ENCODE measurements at regions not wholly inside any gene's neighbourhood (a gene's known extent, or its start where the extent isn't known, plus 50 kb on each side); places are given as distances from the start of the nearest gene placed in this dataset.

DNA sequence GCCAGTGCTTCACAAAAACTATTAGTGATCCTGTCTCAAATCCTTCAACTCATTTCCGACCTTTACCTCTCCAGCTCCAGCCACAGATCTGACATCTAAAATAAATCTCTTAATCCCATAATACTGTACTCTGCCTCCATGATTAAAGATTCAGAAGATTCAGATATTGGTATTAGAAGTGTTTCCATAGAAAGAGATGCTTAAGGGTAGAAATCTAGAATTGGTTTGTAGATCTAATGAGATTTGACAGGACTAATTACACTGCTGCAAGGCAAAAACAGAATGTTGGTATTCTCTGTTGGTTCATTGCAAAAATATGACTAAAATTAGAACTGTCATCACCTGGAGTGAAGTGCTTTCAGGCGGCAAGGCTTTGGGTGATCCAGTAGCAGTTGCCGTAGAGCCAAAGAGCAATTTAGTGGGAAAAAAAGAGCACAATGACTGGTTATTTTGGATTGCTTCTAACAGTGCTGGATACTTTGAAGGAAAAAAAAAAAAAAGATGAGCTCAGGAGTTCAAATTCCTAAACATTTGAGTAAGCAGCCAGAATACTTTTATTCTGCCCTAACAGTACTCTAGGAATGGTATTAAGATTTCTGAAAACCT, 940.1 kb upstream of the SORCS1 start:
- DNase-seq (ENCODE audit: low spot score) = no peak

DNA sequence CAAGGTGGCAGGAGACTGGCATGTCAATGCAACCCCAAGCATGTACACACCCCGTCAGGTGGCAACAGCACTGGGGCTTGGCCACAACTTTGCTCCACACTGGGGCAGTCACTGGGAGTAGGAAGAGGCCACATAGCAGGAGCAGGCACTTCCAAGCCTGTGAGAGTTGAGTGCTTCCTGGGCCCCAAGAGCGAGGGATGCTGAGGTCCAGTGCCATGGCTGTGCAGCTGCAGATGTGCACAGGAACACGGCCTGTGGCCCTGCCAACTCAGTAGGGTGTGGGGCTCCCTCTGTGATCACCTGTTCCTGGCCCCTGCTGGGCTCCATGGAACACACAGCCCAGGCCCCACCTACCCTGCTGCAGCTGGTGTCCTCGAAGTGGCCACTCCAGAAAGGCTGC, 932.8 kb upstream of the SORCS1 start:
- DNase-seq (ENCODE audit: low spot score) = no peak

DNA sequence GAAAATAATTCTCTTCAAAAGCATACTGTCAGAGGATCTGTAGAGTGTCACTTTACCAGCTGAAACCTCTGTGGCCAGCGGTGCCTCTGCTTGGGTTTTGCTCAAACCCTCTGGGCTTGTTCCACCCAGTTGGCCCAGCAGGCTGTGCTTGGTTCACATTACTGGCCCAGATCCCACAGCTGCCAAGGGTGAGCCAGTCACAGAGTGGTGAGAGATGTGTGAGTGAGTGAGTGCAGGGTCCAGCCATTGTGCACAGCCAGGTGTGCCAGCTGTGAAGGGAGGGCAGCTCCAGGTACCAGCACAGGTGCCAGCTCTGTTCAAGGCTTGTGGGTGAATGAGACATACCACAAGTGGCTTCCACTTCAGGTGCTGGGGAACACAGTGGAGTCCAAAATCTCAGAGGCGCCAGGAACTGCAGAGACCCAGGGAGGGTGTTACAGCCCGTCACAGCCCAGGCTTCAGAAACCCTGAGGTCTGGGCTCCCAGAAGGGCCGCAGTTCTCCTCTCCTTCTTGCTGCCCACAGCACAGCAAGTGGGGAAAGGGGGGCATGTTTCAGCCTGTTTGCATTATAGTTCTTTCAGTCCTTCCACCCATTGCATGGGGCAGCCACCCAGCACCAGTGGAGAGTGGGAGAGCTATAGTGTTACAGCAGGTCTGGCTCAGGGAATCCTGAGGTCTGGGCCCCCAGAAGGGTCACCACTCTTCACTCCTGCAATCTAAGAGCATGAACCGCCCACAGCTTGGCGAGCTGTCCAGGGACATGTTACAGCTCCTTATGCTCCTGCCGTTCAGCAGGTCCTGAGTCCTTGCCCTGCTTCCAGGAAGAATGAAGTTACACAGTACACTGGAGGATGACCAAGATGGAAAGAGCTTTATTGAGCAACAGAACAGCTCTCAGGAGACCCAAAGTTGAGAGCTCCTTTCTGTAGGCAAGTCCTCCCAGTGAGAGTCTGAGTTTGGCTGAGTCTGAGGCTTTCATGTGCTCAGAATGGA, 931.7 kb upstream of the SORCS1 start:
- DNase-seq (ENCODE audit: low spot score) = no peak

DNA sequence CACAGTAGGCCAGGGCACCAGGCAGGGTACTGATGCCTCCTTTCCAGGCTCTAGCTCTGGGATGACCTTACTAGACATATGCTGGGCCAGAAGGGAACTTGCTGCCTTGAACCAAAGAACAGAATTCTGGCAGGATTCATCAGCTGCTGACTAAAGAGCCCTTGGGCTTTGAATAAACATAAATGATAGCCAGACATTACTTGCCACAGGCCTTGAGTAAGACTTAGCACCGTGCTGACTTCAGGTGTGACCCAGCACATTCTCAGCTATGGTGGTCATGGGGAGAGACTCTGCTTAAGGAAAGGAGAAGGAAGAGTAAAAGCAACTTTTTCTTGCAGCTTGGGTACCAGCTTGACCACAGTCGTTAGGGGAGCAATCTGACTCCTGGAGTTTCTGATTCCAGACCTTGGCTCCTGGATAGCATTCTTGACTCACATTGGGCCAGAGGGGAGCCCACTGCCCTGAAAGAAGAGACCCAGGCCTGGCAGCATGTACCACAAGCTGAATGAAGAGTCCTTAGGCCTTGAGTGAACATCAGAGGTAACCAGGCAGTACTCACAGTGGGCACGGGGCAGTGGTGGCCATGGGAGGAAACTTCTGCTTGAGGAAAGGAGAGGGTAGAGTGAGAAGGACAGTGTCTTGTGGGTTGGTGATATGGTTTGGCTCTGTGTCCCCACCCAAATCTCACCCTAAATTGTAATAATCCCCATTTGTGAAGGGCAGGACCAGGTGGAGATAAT, 926.1 kb upstream of the SORCS1 start:
- DNase-seq (ENCODE audit: low spot score) = no peak

DNA sequence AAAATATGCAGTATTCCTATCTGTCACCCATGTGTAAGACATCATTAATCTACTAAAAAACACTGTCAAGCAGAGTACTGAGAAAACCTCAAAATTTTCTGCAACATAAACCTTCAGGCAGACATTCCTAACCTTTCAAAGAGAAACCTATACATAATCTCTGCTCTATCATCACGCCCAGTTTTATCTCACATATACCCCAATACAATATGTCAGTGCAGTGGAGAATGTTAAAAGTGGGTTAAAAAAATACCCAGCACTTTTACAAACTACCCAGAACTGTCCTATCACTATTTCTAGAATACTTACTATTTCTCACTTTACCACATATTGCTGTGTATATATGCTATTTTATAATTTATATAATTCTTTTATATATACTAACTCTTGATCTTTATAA, 922.0 kb upstream of the SORCS1 start:
- DNase-seq (ENCODE audit: low spot score) = no peak

DNA sequence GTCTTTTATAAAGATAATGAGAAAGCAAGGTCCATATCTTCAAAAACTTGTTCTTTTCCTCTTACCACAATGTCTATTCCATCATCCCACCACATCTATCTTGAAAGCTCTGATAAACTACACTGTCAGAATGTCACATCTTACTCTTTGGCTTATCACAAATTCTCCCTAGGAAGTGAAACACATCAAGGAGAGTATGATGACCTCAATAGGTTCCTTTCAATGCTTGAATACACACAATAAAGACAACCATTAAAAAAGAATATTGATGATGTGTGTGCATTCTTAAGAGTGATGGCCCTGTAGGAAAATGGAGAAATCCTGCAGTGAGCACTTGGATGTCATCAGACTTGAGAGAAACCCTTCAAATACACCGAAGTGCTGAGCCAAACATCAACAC, 918.1 kb upstream of the SORCS1 start:
- no peak for DNase-seq (ENCODE audit: low spot score)

DNA sequence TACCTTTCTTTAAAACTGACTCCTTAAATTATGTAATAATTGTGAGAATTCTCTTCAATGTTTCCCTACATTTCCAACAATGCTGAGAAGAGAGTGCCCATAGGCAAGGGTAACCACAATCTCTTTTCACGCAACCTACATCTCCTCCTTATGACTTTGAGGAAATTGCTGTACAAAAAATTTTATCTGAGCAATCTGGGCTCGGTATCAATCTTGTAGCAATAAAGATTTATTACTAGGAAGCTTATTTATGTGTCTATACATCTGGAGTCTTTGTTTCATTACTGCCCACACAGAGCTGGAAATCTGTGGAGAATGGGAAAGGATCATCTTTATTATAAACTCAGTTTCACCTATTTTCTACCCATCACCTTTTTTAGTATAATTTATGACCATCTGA, 913.8 kb upstream of the SORCS1 start:
- no peak for DNase-seq (ENCODE audit: low spot score)

DNA sequence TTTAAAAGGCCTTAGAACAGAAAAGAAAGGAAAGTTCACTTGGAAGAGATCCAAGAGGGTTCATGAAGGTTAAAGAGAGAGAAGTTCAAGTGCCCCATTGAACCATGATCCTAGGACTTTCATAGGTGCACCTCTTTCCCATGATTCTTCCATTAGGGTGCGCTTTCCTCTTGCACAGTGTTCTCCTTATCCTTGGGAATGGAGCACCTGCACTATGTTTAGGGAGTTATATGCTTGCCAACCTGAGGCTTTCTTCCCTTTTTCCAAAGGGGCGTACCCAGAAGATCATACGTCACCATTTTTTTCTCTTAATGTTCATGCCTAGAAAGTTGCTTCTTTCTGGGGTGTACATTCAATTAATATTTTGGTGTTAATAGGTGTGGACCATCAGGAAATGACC, 908.0 kb upstream of the SORCS1 start:
- no peak for DNase-seq (ENCODE audit: low spot score)

DNA sequence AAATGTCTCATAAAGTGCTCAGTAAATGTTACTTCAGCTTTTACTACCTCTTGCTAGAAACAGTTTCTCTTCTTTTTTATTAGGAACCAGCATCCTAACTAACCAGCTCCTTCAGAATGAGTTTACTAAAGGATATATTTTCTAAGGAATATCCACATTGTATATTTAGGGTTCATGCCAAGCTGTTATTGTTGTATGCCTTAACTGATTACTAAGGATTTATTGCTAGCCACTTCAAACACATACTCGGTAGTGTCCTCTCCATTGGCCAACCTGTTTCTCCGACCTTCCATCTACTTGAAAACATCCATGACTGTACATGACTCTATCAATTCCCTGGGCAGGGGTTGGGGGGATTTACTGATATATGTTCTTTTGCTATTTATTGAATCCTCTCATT, 906.3 kb upstream of the SORCS1 start:
- DNase-seq (ENCODE audit: low spot score) = no peak

DNA sequence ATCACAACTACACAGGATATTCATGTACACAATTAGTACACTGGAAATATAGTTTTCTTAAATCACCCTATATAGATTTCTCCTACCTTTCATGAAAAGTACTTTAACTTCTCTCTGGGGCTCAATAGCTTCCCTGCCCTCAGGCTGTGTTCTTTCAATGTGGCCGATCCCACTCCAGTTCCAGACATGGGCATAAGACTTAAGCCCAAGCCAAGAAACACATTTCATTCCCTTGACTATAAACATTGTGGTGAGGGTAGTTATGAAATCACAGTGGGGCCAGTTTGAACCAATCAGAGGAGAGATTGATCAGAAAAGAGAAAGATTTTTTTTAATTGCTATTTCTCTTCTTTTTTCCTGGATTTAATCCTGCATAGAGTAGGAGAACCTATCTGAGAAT, 904.6 kb upstream of the SORCS1 start:
- DNase-seq (ENCODE audit: low spot score) = no peak

DNA sequence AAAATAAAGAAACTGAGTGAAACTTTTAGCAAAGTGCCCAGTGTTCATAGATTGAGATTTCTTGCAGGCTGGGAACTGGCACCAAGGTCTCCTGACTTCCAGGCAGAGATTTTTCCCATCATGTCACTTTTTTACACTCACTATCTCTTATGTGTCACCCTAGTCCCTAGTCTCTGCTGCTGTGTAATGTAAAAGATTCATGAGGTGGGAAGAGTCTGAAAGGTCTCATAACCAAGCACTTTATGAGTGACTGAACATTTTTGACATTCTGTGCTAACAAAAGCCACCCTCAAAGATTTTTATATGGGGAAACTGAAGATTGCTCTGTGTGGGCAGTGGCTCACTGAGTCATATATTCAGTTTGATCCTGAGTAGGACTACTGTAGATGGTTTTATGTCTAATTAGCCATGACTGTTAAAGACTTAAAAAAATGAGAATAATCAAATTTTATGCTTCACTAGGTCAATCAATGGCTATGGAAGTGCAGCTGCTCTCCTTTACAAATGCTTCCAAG, 900.3 kb upstream of the SORCS1 start:
- DNase-seq (ENCODE audit: low spot score) = no peak

DNA sequence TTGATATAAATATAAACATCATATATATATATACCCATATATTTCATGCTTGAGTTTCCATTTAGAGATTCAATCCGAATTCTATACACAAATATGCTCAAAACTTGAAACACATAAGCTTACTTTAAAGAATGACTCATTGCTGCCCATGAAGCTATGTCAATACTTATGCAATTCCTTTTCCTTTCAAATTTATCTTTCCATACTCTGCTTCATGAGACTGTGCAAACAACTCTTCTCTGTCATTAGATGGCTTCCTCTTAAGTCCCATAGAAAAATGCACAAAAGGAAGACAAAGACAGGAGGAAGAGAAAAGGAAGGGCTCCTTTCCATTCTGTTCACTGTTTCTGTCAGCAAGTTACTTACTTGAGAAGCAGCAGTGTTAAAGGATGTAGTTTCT, 895.7 kb upstream of the SORCS1 start:
- DNase-seq (ENCODE audit: low spot score) = no peak

DNA sequence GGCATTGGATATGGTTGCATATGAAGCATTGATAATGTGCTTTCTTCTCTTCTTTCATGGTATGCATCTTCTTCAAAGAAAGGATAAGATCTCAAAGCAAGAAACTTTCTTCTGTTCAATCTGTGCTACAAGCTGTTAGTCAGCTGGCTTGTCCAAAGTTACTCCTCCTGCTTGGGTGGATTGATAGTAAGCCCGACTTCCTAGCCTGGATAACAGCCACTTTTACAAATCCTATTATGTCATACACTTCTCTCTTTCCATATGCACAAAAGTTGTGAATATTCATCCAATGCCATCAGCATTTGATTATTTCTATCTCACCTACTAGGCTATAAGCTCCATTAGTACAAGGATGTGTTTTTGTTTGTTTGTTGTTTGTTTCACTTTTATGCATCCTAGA, 891.0 kb upstream of the SORCS1 start:
- no peak for DNase-seq (ENCODE audit: low spot score)

DNA sequence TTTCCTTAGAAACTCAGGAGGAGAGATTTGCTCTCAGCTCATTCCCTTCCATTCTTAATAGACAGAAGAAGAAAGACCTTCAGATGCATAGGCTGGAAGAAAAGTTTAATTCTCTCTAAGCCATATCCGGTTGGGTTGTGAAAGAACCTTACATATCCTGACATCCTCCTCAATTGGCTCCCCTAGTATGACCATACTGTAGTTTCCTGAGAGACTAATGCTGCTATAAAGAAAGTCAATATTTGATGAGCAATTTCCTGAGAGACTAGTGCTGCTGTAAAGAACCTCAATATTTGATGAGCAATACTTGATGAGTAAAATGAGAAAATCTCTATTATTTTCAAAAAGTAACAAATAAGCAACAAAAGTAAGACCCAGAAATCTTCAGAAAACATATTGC, 888.5 kb upstream of the SORCS1 start:
- no peak for DNase-seq (ENCODE audit: low spot score)

DNA sequence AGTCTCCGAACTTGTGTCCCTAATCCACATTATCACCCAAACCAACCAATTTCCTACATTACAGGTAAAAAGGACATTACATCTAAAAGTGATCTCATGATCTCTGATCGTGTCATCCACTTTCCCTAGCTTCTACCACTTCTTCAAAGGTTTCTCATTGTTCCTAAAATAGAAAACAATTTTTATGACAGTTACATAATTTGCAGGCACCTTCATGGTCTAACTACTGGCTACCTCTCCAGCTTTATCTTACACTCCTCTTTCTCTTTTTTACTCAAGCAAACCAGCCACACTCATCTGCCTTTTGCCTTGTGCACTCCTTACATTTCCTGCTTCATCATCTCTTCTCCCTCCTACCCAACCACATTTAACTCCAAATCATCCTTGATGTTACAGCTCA, 886.7 kb upstream of the SORCS1 start:
- DNase-seq (ENCODE audit: low spot score) = no peak

DNA sequence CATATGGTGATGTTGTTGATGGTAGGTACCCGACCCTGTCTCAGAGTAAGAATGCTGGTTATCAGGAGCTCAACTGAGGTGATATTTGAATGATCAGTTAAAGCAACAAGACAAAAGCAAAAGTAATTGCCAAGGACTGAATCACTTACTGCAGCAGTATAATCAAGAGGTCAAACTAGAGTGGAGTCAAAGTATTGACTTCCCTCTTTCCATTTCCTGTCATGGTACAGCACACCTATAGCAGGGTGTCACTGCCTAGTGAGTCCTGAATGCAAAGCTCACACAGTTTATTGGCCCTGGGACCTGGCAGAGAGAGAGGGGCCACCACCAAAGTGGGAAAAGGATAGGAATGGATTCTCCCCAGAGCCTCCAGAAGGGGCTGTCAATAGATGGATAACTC, 886.1 kb upstream of the SORCS1 start:
- no peak for DNase-seq (ENCODE audit: low spot score)

DNA sequence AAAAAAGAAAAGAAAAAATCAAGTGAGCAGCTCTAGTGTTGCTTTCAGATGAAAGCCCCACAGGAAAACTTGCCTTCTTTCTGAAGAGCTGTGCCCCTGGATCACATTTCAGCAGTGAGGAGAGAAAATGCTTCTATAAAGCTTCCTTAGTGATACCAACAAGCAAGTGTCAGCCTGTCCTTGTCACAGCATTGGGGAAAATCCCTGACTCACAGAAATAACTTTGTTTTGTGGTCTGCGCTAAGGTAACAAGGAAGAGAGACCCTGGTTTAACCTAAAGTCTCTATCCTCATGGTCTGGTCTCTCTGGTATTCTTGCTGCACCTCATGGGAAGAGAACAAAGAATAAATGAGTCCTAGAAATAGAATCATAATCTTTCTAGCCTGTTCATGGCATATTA, 885.2 kb upstream of the SORCS1 start:
- no peak for DNase-seq (ENCODE audit: low spot score)

DNA sequence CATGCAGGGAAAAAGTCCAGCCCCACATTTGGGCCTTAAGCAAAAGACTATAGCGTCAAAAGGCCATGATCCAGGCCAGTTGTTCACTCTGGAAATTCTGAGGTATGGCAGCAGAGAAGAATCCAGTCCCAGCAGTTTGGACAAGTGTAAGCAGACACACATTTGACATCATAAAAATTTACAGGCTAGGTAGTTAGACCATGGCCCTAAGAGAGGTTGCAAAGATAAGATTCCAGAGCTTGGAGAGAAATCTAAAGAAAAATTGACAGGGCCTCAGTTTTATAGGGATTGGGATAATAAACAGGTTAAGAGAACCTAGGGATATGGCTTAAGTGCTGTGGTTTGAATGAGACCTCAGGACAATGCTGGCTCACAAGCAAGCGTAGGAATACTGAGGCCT, 884.4 kb upstream of the SORCS1 start:
- DNase-seq (ENCODE audit: low spot score) = no peak

DNA sequence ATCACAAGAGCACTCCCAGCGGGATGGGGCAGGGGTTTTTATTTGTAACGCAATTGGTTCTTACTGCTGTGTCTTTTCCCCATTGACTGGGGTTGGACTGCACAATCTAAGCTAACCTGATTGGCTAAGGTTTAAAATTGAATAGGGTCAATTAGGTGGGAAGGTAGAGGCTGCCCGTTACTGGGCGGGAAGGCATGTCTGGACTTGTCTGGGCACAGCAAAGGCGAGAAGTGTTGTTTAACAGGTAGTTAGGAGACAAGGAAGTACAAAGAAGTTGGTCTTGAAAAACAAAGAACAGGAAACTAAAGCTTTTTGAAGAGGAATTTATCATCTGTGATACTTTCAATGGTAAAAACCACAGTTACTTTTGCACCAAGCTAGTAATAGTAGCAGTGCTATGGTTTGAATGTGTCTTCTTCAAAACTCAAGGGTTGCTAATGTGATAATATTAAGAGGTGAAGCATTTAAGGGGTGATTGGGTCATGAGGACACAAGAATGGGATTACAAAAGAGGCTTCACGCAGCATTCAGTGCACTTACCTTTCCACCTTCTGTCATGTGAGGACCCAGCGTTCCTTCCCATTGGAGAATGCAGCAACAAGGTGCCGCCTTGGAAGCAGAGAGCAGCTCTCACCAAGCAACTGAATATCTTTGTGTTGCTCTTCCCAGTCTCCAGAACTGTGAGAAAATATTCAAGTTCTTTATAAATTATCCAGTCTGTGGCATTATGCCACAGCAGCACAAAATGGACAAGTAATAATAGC, 875.5 kb upstream of the SORCS1 start:
- DNase-seq (ENCODE audit: low spot score) = no peak

DNA sequence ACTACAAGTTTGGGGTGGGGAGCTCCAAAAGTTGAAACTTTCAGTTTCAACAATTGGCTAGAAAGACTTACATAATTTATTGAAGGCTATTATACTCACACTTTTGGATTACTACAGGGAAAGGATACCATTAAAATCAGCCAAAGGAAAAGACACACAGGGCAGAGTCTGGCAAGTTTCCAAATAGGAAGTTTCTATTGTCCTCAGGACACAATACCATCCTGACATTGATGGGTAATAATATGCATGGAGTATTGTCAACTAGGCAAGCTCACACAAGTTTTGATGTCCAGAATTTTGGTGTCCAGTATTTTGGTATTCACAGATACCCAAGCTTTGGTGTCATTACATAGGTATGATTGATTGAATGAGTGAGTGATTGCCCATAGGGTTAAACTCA, 872.6 kb upstream of the SORCS1 start:
- DNase-seq (ENCODE audit: low spot score) = no peak

DNA sequence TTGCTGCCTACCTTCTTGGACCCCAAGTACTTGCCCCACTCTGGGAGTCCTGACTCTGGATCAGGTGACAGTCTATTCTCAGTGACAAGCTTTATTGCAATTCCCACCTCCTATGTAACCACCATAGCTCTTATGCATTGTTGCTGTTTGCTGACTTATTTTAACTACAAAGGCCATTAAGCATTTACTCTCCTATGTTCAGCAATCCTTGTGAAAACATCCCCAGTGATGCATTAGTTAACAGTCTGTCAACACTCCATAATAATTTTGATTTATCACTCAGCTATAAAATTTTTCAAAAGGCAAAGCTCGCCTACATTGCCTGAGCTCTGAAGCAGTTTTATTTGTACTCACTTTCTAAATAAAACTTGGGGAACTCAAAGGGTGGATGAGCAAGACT, 871.8 kb upstream of the SORCS1 start:
- DNase-seq (ENCODE audit: low spot score) = no peak

DNA sequence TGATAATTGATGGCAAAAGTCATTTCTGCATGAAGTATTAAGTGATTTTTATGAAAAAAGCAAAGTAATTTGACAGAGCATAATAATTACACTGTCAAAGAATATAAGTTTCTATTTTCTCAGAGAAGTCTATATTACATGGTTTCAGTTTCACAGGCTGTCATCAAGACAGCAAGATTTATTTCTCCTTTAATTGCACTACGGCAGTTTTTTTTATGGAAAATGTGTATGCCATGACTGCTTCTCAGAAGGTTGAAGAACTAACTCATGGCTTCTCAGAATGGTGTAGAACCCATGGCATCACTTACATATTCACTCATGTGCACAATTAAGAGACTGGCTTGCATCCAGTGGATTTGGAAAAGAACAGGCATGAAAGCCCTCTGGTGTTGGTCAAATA, 870.3 kb upstream of the SORCS1 start:
- DNase-seq (ENCODE audit: low spot score) = no peak

Data from mucosa of gallbladder (tissue), 1 donor.